NCI-H128 (cell line): ENCODE measurements at regions not wholly inside any gene's neighbourhood (a gene's known extent, or its start where the extent isn't known, plus 50 kb on each side); places are given as distances from the start of the nearest gene placed in this dataset.

Source experiments
- DNase-seq: peaks from one replicate; lab custom pipeline; 2025; ENCODE audit not compliant: unreplicated experiment; lab: John Stamatoyannopoulos, UW

DNA sequence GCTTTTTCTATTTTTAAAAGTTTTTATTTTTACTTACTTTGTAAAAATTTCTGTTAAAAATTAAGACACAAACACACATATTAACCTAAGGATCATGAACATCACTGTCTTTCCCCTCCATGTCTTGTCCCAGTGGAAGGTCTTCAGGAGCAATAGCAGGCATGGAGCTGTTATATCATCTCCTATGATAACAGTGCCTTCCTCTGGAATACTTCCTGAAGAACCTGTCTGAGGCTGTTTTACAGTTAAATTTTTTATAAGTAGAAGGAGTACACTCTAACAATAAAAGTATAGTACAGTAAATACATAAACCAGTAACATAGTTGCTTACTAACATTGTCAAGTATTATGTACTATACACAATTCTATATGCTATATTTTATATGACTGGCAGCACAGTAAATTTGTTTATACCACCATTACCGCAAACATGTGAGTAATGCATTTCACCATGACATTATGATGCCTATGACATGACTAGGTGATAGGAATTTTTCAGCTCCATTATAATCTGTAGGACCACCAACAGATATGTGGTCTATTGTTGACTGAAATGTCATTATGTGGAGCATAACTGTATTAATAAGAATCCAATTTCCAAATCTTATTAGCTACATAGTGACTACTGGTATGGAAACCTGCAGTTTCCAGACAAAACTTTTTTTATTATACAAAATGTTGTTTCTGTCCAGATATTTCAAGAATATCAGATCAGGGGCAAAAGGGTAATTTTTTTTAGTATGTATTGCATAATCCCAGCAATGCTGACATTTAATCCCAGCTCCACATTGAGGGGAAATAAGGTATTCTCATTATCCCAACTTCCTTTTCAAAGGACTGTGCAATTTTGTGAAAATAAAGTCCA lies 337.2 kb upstream of the SLC39A10 start:
- no peak for DNase-seq

DNA sequence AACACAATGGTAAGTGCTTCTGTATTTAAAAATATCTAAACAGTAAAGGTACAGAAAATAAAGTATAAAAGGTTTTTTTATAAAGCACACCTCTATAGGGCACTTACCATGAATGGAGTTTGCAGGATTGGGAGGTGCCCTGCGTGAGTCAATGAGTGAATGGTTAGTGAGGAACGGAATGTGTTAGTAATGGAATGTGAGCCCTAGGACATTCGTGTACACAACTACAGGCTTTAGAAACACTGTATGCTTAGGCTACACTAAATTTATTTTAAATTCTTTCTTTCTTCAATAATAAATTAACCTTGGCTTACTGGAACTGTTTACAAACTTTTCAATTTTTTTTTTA lies 337.9 kb upstream of the SLC39A10 start:
- no peak for DNase-seq

DNA sequence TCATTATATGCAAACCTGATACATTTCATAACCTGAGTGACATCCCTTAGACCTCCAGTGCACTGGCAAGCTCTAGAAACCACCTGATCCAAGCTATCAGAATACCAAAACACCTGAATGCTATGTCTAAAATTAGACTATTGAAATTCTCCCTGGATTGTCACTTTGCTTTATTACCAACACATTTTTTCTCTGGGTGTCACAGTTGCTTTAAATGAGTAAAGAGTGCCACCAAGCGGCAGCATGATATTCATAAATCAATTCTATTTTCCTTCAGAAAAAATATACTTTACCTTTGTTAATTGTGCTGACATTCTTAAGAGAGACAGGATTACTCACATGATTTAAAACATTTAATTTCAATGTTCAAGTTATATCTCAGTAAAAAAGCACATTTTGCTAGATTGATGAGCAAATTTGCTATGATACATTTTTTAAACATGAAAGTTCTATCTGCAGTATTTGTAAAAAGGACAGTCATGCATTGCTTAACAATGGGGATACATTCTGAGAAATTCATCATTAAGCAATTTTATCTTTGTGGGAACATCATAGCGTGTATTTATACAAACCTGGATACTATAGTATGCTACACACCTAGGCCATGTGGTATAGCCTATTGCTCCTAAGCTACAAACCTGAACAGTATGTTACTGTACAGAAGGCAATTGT lies 338.4 kb upstream of the SLC39A10 start:
- DNase-seq, result no peak

DNA sequence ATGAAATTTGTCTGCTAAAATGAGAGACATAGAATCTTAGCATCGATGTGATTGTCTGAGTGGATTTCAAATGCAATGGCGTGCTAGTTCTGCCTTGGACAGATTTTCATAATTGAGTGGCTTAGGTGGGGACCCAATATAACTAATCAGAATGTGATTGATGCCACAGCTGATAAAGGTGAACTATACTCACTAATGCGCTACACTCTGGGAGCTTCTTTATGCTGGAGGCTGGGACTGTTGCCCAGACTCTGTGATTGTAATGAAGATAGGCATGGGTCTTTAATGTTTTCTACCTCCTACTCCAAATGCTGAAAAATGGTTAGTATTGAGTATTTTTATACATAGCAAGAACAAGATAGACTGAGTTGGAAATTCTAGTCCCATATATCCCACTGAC lies 339.5 kb upstream of the SLC39A10 start:
- DNase-seq, result no peak

DNA sequence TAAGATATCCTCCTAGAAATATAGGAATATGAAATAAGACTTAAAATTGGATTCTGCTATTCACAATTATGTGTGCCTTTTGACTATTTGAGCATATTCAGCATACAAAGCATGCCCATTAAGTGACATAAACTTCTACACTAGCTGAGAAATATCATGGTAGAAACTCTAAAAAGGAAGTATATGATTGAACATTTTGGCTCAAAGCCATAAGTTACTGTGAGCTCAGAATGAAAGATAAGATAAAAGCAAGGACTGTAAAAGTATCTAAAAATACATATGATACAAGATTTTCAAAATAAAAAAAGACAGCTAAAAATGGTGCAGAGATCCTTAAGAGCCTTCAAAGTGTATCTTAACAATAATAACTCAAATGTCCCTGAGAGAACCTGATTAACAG lies 340.5 kb upstream of the SLC39A10 start:
- no peak for DNase-seq

DNA sequence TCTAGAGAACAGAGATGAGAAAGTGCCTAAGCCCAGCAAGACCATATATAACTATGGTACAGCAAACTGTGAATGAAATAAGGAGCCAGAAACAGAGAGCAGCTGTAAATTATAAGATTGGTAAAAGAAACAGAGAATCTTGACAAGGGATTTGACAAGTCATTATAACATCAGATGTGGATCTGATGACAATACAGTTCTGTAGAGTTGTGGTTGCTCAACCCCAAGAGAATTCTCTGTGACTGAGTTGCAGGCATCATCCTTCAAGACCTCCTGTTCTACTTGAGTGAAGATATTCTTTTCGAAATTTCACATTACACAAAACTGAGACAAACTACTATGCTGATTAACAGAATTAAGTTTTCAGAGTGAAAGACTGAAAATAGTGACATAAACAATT lies 343.1 kb upstream of the SLC39A10 start:
- no peak for DNase-seq

DNA sequence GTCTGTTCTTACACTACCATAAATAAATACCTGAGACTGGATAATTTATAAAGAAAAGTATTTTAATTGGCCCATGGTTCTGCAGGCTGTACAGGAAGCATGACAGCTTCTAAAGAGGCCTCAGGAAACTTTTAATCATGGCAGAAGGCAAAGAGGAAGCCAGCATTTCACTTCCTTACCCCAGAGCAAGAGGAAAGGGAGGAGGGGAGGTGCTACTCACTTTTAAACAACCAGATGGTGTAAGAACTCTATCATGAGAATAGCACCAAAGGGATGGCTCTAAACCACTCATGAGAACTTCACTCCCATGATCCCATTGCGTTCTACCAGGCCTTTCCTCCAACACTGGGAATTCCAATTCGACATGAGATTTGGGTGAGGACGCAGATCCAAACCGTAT lies 344.4 kb upstream of the SLC39A10 start:
- DNase-seq, result no peak

DNA sequence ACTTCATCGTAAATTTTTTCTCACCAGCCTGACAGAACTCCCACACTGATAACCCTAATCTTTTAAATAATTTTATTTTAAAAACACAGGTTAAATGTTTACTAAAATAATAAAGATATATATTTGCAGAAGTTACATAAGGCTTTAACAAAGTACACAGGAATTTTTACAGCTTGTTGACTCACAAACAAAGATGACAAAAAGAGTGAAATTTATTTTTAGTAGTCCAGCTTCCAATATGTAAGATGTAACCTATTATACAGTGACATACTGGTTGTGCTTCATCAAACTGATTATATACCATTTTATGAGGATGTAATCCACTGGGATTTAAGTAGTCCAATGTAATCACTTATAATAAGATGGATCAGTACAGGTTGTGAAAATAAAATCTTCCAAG lies 348.9 kb upstream of the SLC39A10 start:
- no peak for DNase-seq

DNA sequence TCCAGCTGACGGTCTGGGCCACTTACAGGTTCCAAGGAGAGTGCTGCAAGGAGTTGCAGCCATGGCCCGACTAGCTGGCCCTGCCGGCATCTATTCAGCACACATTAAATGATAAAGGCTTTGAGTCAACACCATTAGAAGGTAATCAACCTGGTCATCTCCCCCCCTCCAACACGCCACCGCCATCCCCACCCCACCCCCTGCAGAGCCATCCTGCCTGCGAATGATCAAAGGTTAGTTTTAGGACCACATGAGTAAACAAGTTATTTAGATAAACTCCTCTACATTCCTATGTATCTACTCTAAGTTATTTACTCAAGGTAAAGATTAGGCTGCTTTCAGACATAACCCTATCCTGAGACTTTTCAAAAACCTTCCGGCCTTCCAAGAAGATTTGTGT lies 349.3 kb upstream of the SLC39A10 start:
- DNase-seq, result no peak

DNA sequence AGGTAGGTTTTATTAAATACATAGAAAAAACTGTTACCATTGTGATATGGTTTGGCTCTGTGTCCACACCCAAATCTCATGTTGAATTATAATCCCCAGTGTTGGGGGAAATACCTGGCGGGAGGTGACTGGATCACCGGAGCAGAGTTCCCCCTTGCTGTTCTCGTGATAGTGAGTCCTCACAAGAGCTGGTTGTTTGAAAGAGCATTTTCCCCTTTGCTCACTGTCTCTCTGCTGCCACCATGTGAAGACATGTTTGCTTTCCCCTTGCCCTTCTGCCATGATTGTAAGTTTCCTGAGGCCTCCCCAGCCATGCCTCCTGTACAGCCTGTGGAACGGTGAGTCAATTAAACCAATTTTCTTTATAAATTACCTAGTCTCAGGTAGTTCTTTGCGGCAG lies 352.7 kb upstream of the SLC39A10 start:
- DNase-seq, result no peak

DNA sequence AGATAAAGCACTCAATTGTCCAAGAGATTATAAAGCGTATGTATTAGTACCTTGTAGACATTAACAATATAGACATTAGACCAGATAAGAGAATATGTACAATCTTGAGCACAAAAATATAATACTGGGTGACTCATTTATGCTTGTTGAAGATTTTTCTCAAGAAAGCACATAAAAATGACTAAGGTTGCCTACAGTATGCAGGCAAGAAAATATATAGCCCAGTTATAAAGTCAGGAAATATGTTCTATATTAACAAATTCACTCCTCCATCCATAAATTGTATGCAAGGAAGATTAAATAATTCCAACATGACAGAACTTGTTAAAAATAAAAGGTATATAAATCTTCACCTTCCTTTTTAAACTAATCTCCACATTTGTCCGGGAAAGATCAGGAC lies 356.4 kb upstream of the SLC39A10 start:
- no peak for DNase-seq

DNA sequence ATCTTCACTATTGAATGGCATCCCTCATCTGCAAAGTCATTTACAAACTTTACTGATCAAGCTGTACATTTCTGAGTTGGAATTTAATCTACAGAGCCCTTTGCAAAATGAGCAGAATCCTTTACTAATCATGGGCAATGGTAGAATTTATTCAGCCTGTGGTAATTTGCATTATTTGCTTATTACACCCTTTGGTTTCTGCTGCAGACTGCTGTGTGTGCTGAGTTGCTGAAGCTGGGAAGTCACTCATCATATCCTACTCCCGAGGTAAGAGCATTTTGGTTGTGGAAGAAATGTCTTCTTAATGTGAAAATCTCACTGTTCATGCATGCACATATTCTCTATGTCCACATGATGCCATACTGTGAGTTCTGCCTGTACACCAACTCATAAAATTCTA lies 357.4 kb upstream of the SLC39A10 start:
- no peak for DNase-seq

DNA sequence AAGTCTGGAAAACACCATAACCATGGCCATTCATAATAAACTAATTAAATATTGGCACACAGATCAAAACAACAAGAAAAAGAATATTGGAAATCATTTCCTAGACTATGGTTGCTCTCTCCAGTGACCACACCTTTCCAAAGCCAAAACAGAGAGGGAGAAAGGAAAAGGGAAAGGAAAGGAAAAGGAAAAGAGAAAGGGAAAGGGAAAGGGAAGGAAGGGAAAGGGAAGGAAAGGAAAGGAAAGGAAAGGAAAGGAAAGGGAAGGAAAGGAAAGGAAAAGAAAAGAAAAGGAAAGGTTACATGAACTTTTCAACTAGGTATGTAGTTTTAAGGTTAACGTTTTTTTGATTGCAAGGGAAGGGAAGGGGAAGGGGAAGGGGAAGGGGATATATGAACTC lies 360.5 kb upstream of the SLC39A10 start:
- no peak for DNase-seq

DNA sequence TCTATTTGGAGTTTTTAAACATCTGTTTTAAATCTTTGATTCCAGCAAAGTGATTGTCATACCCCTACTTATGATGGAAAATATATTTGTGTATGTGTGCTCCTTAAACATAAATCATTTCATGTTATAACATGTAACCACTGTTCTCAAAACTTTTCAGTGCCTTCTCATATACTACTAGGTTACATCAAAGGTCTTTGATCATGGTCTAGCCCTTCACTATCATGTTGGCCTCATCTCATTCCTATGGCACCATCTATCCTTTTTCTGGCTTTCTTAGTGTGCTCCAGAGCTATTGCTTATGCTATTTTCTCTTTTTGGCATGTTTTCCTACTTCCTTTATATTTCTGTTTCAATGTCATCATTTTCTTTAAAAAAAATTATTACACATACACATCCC lies 367.9 kb upstream of the SLC39A10 start:
- DNase-seq, result no peak

DNA sequence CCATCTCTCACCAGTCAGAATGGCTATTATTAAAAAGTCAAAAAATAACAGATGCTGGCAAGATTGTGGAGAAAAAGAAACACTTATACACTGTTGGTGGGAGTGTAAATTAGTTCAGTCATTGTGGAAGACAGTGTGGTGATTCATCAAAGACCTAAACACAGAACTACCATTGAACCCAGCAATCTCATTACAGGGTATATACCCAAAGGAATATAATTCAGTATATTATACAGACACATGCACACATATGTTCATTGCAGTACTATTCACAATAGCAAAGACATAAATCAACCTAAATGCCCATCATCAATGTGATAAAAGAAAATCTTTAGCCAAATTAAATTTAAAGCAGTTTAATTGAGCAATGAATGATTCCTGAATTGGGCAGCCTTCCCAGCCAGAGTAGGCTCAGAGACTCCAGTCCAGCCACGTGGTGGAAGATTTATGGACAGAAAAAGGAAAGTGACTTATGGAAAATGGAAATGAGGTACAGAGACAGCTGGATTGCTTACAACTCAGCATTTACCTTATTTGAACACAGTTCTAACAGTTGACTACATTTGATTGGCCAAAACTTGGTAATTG lies 377.1 kb upstream of the SLC39A10 start:
- no peak for DNase-seq

DNA sequence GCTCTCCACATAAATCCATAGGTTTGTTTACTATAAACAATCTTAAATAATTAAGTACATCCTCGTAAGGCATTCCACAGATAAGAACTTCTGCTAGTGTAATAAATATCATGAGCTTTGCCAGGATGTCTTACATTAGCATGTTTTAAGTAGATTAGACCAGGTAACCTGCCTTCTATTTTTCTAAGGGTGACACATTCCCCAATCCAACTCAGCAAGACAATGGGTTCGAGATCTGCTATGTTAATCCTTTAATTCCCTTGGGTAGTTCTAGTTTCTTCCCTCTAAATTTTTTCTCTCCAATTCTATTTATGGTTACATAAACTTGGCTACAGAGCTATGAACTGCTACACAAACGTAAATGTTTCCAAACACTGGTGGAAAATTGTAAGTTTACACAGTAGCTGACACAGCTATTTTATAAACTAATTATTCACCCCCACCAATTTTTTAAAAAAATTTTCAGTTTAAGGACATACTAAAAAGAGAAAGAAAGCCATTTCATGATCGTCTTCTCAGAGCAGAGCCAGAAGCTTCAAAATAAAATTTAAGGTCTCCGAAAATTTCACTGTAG lies 386.5 kb upstream of the SLC39A10 start:
- no peak for DNase-seq

DNA sequence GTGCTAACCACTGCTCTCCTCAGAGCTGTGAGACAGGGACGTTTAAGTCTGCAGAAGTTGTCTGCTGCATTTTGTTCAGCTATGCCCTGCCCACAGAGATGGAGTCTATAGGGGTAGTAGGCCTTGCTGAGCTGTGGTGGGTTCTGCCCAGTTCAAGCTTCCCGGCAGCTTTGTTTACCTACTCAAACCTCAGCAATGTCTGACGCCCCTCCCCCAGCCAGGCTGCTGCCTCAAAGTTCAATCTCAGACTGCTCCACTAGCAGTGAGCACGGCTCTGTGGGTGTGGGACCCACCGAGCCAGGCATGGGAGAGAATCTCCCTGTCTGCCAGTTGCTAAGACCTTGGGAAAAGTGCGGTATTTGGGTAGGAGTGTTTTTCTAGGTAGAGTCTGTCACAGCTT lies 387.8 kb upstream of the SLC39A10 start:
- no peak for DNase-seq

DNA sequence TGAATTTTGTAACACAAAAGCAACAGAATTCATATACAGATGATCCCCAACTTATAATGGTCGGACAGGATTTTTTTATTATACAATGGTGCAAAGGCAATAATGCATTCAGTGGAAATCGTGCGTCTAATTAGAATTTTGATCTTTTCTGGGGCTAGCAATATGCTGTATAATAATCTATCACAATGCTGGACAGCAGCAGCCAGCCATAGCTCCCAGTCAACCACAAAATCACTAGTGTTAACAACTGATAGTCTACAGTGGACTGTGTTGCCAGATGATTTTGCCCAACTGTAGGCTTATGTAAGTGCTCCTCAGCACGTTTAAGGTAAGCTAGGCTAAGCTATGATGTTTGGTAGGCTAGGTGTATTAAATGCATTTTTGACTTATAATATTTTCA lies 399.0 kb upstream of the SLC39A10 start:
- no peak for DNase-seq

DNA sequence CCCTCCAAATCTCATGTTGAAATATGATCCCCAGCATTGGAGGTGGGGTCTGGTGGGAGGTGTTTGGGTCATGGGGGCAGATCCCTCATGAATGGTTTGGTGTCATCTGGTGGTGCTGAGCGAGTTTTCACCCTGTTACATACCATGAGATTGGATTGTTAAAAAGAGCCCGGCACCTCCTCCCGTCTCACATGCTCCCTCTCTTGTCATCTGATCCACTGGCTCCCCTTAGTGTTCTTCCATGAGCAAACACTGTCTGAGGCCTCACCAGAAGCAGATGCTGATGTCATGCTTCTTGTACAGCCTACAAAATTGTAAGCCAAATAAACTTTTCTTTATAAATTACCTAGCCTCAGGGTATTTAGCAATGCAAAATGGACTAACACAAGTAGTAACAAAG lies 405.0 kb upstream of the SLC39A10 start:
- no peak for DNase-seq

DNA sequence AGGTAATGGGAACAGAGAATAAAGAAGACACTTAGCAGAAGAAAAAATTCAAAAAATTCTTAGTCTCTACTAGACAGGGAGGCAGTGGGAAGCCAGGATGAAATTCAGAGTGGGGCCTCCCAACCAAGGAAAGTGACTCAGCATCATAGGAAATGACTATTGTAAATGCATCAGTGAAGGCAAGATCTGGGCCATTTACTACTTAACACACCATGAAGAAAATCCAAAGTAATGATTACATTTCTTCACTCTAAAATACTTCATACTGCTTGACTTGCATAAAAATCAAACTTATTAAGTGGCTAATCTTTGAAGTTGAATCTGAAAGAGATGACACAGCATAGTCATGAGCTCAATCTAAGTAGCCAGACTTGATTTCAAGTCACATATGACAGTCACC lies 405.8 kb upstream of the SLC39A10 start:
- DNase-seq, result no peak

DNA sequence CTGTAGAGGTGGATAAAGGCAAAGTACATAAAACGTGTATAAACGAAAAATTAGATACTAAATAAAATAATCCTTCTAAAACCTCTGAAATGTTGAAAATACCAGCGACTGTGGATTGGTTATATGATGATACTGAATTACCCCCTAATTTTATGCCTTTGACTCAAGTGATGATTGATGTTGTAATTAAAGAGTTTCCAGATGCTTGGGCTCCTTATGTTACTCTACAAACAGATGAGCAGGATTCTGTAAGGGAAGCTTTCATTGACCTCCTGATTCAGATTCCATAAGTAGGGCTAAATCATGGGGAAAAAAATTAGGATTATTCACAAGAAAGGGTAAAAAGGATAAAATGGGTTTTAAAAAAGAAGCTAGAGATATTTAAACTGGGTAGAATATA lies 418.2 kb upstream of the SLC39A10 start:
- DNase-seq, result no peak

DNA sequence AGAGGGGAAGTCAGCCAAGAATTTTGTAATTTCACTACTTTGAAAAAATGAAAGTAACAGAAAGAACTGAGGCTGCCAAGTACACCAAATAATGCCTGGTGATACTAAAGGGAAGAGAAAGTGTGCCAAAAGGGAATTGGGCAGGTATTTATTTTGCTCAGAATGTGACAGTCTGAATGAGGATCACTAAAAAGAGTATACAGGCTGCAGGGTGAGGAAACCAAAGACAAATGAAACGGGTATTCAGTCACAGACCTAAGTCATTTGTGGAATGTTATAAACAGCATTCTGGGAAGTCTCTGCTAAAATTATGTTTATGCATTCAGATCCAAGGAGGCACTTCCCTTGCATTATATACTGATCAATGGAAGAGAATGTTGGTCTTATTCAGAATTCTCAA lies 418.6 kb upstream of the SLC39A10 start:
- DNase-seq, result no peak
